ENCODE measurements at regions not wholly inside any gene's neighbourhood (a gene's known extent, or its start where the extent isn't known, plus 50 kb on each side); places are given as distances from the start of the nearest gene placed in this dataset.

- no peaks in the 10 kb centered on the region for H3K79me2 ChIP-seq (ENCODE audit: low read length)
- no peaks in the 10 kb centered on the region for H3K9me2 ChIP-seq (replicated peaks; ENCODE audit: low read length)
- ChIA-PET CTCF (no interaction called here), POLR2A (ENCODE audit: unreplicated experiment) (no interaction called here)
- no peak overlapping the region for H3K4me2 ChIP-seq (ENCODE audit: low read length)
- no peak overlapping the region for H3K4me3 ChIP-seq (ENCODE audit: low read length)
- H3K9ac ChIP-seq (ENCODE audit: low read length): no peak overlapping the region
- no peak overlapping the region for H3K27ac ChIP-seq (ENCODE audit: low read length)
- no peaks in the 10 kb centered on the region for H3K9me3 ChIP-seq (ENCODE audit: low read length)
- ATAC-seq (no peak), DNase-seq (no peak)
- no TSS peak for BruUV-seq (replicated peaks)
- no peaks in the 10 kb centered on the region for H3F3A ChIP-seq (ENCODE audit: low read length, unreplicated experiment)
- intact Hi-C loops (cut with micrococcal nuclease): no loop called here
- no peaks in the 10 kb centered on the region for H3K4me1 ChIP-seq (ENCODE audit: insufficient read depth, low read length)
- H3K27me3 ChIP-seq (ENCODE audit: low read length): no peaks in the 10 kb centered on the region
- H4K20me1 ChIP-seq (ENCODE audit: low read length): no peaks in the 10 kb centered on the region
- no peak overlapping the region for H2AFZ ChIP-seq (ENCODE audit: low read length)
- TF ChIP-seq EZH2phosphoT487 (IDR thresholded peaks at IDR 0.05; ENCODE audit: borderline replicate concordance, low read length): no peak
- no peak for TF ChIP-seq CTCF (conservative IDR thresholded peaks at IDR 0.05; ENCODE audit: low read depth, low read length)
- TF ChIP-seq EZH2 (IDR thresholded peaks at IDR 0.05; ENCODE audit: low read length, unreplicated experiment): no peak
- H3K36me3 ChIP-seq (ENCODE audit: low read depth, low read length): no peaks in the 10 kb centered on the region
Measured at GRCh38 chr10:124172181-124172916, 79.0 kb upstream of the CHST15 start.

DNA sequence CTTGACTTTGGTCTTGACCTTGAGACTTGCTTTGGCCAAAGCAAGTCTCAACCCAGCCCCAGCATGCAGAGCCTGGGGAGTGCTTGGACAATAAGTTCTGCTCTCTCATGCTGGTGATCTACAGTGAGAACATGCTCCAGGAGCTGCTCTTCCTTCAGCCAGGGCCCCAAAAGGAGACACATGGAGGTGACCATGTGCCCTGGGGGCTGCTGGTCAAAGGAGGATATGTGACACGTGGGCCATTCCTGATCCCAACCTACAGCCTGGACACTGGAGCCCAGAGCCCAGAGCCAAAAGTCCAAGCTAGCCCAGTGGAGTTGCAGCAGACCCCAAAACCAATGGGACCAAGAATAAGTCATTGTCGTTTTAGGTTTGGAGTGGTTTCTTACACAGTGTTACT, 78.2 kb upstream of the CHST15 start:
- Histone ChIP-seq H3K36me3 (ENCODE audit: low read depth, low read length) (no peaks in the 10 kb centered on the region), H2AFZ (ENCODE audit: low read length) (no peak overlapping the region), H3F3A (ENCODE audit: low read length, unreplicated experiment) (no peaks in the 10 kb centered on the region), H3K4me1 (ENCODE audit: insufficient read depth, low read length) (no peaks in the 10 kb centered on the region), H3K4me3 (ENCODE audit: low read length) (no peak overlapping the region), H3K79me2 (ENCODE audit: low read length) (no peaks in the 10 kb centered on the region), H3K9me3 (ENCODE audit: low read length) (no peaks in the 10 kb centered on the region), H3K27ac (ENCODE audit: low read length) (no peak overlapping the region), H3K9me2 (replicated peaks; ENCODE audit: low read length) (no peaks in the 10 kb centered on the region), H3K9ac (ENCODE audit: low read length) (no peak overlapping the region), H3K4me2 (ENCODE audit: low read length) (no peak overlapping the region), H4K20me1 (ENCODE audit: low read length) (no peaks in the 10 kb centered on the region), H3K27me3 (ENCODE audit: low read length) (no peaks in the 10 kb centered on the region)
- ChIA-PET CTCF (no interaction called here), POLR2A (ENCODE audit: unreplicated experiment) (no interaction called here)
- no TSS peak for BruUV-seq (replicated peaks)
- no peak for ATAC-seq
- intact Hi-C loops (cut with micrococcal nuclease): no loop called here
- no peak for DNase-seq
- no peak for TF ChIP-seq EZH2 (IDR thresholded peaks at IDR 0.05; ENCODE audit: low read length, unreplicated experiment)
- TF ChIP-seq CTCF (conservative IDR thresholded peaks at IDR 0.05; ENCODE audit: low read depth, low read length): no peak
- no peak for TF ChIP-seq EZH2phosphoT487 (IDR thresholded peaks at IDR 0.05; ENCODE audit: borderline replicate concordance, low read length)

DNA sequence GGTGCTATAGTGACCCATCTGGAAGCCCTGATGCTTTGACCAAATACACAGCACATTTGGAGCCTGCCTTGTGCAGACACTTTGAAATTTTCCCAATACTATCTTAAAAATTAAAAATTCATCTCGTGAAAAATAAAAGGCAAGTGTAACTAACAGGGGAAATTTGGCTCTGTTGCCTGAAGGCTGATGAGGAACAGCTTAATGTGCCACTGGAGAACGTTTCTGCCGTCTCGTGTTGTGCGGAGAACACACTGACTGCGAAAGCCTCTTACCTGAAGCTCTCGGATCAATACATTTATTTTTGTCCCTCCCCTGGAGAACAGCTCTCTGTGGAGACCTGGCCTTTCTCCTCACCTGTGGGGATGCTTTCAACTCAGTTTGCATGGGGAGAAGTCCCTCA, 77.2 kb upstream of the CHST15 start:
- no peak for TF ChIP-seq EZH2phosphoT487 (IDR thresholded peaks at IDR 0.05; ENCODE audit: borderline replicate concordance, low read length)
- DNase-seq (no peak), ATAC-seq (no peak)
- Histone ChIP-seq H2AFZ (ENCODE audit: low read length) (no peak overlapping the region), H3K36me3 (ENCODE audit: low read depth, low read length) (no peaks in the 10 kb centered on the region), H3K4me2 (ENCODE audit: low read length) (no peak overlapping the region), H4K20me1 (ENCODE audit: low read length) (no peaks in the 10 kb centered on the region), H3K4me1 (ENCODE audit: insufficient read depth, low read length) (no peaks in the 10 kb centered on the region), H3K9me3 (ENCODE audit: low read length) (no peaks in the 10 kb centered on the region), H3K27ac (ENCODE audit: low read length) (no peak overlapping the region), H3K27me3 (ENCODE audit: low read length) (no peaks in the 10 kb centered on the region), H3K9me2 (replicated peaks; ENCODE audit: low read length) (no peaks in the 10 kb centered on the region), H3K9ac (ENCODE audit: low read length) (no peak overlapping the region), H3K79me2 (ENCODE audit: low read length) (no peaks in the 10 kb centered on the region), H3F3A (ENCODE audit: low read length, unreplicated experiment) (no peaks in the 10 kb centered on the region), H3K4me3 (ENCODE audit: low read length) (no peak overlapping the region)
- ChIA-PET POLR2A (ENCODE audit: unreplicated experiment) (no interaction called here), CTCF (no interaction called here)
- no TSS peak for BruUV-seq (replicated peaks)
- intact Hi-C loops (cut with micrococcal nuclease): no loop called here
